GM21619 (cell line): ENCODE measurements at regions not wholly inside any gene's neighbourhood (a gene's known extent, or its start where the extent isn't known, plus 50 kb on each side); places are given as distances from the start of the nearest gene placed in this dataset.

Source experiments
- ATAC-seq: cut with Tn5 transposase; IDR thresholded peaks from one replicate; pipeline ENCODE4 v1.9.1; 2021; ENCODE audit not compliant: unreplicated experiment

DNA sequence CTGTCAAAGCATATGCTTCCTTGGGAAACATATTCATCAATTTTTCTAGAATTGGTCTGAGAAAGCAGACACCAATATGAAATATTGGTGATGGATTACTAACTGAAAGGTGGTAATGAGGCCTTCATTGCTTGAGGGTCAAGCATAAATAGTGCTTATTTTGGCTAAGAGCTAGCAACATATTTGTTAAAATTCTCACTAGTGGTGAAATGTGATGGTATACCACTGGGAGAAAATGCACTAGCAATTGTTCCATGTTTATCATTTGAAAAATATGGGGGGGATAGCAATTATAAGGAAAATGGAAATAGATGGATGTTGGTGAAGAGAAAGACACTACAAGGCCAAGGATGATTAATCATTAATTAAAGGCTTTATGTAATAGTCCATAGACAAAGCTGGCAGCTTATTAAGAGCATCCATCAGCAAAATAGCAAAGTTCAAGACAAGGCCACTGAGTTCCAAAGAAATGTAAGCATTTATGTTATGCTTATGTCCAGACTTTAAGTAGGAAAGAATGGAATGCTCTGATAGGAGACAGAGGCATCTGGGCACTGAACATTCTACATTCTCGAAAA is 253.7 kb upstream of the PRDM9 start:
- ATAC-seq = no peak

DNA sequence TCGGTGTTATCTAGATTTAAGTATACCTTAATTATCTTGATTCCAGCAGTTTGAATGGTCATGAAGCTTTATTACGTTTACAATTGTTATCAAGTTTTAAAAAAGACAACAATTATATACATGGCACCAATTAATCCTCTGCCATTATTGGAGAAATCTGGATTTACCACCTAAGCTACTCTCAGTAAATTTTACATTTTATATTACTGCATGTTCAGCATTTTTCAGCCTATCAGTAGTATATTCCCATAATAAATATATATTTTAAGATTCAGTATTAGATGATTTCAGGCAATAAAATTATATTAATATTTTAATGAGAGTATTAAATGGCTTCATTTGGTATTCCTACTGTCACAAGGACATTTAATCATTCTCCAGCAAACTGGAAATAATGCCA is 264.5 kb upstream of the PRDM9 start:
- no peak for ATAC-seq

DNA sequence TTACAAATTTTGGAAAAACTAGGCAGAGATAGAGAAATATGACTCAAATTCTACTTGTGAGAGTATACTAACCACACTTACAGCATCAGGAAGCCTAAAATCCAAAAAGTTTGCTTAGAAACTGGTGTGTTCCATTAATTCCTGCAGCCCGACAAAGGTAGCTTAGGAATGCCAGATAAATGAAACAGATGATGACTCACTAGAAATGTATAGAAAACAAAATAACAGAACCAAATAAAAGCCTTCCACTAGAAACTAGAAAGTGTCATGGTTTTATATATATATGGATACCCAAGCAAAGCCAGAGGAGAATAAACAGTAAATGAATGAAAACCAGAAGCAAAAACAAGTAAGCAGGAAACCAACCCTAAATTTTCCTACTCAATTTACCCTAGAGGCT is 272.2 kb upstream of the PRDM9 start:
- ATAC-seq = no peak

DNA sequence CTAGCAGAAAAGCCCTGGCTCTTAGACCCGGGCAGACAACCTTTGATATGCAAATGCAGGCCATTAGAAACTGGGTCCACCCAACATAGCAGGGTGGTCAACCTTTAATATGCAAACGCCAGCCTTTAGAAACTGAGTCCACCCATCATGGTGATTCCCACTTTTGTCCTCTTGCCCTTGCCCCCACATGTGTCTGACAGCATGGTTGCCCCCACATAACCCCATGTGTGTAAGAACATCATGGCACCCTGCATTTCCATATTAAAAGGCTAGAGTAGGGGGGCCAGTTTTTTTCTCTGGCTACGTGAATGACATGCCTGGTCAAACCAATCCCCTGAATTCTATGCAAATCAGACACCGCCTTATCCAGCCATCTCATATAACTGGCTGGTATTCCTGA is 273.2 kb upstream of the PRDM9 start:
- no peak for ATAC-seq

DNA sequence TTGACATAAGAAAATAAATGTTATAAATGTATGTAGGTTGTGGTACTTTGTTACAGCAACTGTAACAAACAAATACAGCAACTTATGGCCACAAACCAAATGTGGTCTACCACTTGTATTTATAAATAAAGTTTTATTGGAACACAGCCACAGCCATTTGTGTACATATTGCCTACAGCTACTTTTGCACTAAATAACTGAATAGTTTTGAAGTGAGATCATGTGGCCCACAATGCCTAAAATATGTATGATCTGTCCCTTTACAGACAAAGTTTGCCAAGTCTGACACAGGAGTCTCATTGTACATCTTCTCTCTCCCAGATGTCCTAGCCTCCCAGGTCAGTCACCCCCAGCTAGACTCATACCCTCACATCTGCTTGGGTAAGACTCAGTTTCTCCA is 283.6 kb upstream of the PRDM9 start:
- ATAC-seq = no peak

DNA sequence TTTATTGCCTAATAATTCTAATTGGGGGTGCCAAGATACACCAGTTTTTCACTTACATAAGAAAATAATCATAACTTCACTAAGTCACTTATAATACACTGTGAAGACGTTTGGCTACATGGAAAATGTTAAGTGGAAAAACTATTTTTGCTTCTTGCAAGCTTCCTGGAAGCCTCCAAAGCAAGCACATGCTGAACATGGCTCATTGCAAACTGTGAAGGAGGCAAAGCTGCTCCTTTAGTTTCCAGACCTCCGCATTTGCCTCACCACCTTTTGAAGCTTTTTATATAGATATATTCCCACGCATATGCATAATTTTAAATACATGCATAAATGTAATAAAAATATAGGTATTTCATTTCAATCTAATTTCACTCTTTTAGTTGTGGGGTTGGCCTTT is 285.6 kb upstream of the PRDM9 start:
- no peak for ATAC-seq

DNA sequence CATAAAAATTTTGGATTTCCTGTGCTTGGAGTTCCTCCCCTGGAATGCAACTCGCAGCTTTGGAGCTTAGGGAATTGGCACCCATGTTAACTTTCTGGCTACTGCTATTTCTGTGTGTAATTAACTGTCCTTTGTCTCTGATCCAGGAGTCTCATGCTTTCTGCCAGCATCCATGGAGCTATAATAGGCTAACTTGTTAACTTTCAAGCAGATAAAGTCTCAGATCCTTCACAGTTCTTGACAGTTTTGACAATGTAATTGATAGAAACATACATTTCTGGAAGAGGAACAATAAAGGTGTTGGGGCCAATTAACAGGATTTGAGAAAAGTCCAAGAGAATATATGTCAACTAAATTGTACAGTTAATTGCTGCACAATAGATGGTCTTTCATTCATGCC is 290.2 kb upstream of the PRDM9 start:
- ATAC-seq = no peak

DNA sequence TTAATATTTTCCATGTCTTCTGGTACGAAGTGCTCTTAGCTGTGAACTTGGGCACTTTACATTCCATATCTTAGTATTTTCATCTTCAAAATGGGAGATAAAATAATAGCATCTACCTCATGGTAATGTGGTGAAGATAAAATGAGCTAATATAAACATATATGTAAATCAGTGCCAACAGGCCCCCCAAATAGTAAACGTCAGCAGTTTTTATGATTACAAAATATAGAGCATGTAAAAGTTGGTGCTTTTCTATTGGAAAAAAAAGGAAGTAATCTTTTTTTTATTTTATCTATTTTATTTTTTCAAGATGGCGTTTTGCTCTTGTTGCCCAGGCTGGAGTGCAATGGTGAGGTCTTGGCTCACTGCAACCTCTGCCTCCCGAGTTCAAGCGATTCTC is 291.1 kb upstream of the PRDM9 start:
- no peak for ATAC-seq

DNA sequence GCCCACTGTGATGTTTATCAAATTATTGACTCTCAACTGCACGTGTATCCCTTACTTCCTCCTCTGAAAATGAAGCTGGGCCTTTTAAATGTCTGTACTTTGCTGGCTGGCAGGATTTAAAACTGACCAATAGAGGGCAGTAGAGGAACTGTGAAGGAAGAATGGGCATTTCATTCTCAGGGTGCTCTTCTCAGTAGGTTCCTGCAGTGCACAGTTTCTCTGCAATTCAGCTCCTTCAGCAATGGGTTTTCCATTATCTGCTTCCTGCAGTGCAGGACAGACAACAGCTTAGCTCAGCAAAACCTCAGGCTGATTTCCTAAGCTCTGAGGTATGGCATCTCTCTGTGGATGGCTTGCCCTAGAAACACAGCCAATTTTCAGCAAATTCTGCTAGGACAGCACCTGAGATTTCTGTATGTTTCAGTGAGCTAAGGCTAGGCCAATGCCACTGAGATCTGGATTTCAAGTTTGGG is 298.4 kb upstream of the PRDM9 start:
- ATAC-seq = peak; percentile 95

DNA sequence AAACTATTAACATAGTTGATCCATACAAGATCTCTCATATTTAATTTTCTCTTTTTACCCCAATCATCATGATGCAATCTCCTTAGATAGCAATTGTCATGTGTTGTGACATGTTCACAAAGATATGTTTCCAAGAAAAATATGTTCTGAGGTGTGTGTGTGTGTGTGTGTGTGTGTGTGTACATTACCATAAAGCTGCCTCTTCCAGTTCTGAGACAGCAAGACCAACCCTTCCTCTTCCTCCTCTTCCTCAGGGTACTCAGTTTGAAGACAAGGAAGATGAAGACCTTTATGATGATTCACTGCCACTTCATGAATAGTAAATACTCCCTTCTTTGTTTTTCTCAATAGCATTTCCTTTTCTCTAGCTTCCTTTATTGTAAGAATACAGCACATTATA is 303.3 kb upstream of the PRDM9 start:
- no peak for ATAC-seq

DNA sequence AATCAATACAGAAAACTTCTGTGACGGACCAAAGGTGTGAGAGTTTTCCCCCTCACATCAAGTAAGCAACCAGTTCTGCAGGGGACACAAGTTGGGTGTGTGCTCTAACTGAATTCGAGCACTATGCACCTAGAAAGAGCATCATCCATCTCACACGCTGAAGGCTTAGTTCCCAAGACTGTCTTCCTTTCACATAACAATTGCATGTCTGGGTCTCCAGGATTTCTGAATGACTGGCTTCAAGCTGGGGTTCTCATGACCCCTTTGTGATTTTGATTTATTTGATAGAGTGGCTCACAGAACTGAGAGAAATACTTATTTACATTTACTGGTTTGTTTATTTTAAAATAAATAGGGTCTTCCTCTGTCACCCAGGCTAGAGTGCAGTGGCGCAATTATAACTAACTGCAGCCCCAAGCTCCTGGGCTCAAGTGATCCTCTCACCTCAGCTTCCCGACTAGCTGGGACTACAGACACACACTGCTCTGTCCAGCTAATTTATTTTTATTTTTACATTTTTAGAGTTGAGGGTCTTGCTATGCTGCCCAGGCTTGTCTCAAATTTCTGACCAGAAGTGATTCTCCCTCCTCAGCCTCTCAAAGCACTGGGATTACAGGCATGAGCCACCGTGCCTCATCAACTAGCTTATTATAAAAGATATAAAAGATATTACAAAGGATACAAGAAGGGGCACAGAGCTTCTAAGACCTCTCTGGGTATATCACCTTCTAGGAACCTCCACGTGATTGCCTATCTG is 316.7 kb upstream of the CDH12 start:
- ATAC-seq = no peak

DNA sequence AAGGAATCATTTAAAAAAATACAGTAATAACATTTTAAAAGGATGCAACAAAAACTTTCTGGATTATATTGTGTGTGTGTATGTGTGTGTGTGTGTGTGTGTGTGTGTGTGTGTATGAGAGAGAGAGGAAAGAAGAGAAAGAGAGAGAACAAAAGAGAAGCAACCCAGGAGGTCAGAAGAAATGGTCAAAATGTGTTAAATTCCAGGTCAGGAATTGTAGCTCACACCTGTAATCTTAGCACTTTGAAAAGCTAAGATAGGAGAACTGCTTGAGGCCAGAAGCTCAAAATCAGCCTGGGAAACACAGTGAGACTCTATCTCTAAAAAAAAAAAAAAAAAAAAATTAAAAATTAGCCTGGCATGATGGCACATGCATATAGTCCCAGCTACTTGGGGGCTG is 311.8 kb upstream of the CDH12 start:
- no peak for ATAC-seq

DNA sequence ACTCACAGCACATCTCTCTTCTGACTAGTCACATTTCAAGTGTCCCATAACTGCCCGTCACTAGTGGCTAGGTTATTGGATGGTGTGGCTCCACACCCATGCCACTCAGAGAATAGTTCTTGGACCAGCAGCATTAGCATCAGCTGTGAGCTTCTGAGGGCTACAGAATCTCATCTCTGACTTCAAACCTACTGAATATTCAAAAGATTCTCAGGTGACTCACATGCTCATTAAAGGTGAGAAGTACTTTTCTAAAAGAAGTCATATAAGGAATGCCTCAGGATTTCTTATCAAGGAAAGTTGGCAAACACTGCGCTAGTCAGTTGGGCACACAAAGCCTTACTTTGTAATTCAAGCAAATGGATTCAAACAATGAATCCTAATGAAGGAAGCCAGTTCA is 305.0 kb upstream of the CDH12 start:
- no peak for ATAC-seq

DNA sequence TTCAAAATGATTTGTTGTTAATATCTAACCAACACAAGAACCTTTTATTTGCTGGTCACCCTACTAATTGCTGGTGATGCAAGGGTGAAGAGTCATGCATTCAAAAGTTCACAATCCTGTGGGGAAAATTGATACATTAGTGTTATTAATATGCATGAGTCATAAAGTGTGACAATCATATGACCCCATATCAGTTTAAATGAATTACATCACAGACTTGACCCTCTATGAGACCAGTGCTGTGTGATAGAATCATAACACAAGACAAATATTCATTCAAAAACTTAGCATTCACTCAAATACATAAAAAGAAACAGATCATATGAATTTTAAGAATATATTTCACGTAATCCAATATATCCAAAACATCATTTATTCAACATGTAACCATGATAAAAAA is 304.6 kb upstream of the CDH12 start:
- ATAC-seq = no peak

DNA sequence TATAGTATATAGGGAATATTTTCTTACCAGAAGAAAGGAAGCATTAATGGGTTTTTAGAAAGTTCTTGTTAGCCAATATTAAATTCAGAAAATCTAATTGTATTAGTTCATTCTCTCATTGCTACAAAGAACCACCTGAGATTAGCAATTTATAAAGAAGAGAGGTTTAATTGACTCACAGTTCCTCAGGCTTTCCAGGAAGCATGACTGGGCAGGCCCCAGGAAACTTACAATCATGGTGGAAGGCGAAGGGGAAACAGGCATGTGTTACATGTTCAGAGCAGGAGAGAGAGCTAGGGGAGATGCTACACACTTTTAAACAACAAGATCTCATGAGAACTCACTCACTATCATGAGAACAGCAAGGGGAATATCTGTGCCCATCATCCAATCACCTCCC is 304.0 kb upstream of the CDH12 start:
- no peak for ATAC-seq

DNA sequence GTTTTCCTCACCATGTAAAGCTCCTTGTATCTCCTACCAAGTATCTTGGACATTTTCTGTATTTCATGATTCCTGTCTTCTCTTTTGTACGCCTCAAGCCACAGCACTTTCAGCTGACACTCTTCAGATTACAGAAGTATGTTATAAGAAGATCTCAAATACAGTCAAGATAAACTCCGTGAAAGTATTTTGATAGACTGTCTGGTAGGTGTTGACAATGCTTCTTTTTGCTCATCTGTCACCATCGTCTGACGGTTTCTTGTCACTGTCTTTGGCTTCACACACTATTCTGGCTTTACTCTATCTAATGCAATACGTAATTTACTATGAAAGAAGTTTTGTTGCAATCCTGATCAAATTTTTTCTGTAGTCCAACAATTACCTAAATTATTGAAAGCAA is 294.5 kb upstream of the CDH12 start:
- no peak for ATAC-seq

DNA sequence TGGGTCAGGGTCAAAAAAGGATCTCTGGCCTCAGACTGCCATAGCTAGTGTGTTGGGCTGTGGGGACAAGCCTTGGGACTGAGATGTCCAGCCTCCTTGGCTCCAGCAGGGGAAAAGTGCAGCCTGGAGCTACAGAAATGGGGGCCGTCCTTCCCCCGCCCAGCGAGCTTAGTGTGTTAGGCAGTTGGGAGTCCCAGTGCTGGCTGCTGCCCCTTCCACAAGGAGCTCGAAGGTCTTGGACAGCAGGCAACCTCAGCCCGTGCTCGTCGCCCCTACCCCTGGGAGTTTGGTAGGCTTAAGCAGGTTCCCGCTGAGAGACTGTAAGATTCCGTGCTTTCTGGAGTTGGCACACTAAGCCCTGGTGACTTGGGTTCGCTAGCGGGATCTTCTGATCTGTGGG is 293.0 kb upstream of the CDH12 start:
- no peak for ATAC-seq

DNA sequence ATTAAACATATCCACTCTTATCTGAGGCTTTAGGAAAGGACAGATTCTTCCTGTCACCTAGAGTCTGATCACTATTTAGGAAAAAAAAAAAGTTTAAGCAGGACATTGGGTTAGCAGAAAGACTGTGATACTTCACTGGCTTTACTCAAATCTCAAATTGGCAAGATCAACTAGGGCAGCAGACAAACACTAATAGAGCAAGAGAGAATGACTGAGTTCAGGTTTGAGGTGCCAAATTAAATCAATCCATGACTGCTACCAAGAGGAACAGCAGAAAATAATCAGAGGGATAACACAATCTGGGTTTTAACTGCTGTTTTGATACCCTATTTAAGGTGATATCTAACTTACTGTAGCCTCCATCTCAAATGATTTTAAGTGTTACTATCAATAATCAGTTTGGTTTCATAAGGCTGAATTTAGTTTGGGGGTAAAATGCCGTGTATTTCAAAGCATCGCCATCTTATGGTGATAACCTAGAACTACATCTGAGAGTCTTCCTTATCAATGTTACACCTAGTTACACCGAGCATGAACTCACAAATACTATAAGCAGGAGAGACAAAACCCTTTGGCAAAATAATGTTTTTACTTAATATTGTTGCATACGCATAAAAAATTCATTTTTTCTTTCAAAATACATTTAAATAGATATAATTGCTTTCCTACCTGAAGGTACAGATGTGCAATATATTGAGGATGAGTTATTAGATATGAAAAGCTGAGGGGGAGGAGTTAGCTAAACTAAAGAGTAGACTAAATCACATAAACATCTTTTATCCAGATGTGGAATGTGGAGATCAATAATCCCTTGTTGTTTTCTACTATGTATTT is 286.4 kb upstream of the CDH12 start:
- peak; percentile 54 for ATAC-seq

DNA sequence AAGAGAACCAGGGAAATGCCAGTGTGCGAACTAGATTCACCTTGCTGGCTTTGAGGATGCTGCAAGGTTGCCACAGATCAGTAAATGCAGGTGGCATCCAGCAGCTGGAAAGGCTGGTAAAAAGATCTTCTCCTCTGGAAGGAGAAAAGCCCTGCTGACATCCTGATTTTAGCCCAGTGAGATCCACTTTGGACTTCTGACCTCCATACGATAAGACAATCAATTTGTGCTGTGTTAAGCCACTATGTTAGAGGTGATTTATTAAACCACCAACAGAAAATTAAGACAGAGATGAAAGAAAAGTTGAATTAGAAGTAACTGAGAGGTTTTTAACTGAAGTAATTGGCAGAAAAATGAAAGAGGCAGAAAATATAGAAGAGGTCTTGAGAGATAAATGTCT is 283.8 kb upstream of the CDH12 start:
- no peak for ATAC-seq

DNA sequence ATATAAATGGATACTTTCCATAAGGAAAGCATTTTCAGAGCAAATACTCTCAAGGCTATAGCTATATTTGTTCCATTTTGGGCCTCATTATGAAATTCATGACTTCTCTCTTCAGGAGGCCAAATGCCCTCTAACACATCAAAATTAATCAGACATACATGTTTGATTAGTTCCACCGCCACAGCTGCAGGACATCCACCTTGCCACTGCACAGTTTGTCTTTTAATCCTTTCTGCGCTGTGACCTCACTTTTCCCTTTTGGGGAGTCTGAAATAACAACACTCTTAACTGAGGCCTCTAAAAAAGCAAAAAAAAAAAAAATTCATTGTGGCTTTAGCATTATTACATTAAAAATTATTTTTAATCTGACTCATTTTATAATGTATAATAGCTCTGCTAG is 279.1 kb upstream of the CDH12 start:
- ATAC-seq = no peak

DNA sequence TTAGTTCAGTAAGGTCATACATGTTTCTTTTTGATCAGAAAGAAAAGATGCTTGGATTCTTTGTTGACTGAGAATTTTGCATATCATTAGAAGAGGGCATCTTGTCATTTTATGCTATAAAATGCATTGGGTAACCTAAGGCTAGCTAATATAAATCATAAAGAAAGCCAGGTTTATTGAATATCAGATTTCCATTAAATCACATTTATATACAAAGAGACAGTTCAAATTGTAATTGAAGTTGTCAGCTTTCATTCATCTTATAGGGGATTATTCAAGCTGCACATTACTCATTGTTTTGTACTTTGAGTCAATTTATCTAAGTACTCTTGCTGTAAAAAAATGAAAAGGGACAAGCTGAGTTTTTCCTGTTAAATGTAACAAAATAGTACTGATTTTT is 259.1 kb upstream of the CDH12 start:
- ATAC-seq = no peak

DNA sequence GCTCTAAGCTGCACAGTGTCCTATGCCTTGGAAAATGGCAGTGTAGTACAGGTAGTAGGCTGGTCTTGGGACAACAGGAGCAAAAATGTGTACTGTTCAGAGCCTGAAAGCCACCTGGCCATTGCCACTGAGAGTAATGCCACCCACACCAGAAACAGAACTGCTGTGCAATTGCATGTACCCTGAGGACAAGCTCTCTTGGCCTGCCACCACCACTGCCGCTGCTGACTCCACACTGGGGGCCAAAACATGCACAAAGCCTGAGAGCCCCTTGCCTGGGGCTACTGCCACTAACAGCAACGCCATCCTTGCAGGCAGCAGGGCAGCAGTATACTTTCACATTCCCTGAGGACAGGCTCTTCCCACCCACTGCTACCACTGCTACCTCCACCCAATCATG is 251.9 kb upstream of the CDH12 start:
- ATAC-seq = no peak
